Esophagus muscularis mucosa (tissue), 4 donors: ENCODE measurements at regions not wholly inside any gene's neighbourhood (a gene's known extent, or its start where the extent isn't known, plus 50 kb on each side); places are given as distances from the start of the nearest gene placed in this dataset.
"Not testable (repeated sequence)": the region's sequence is repeated elsewhere in the genome, so short reads cannot be mapped to it uniquely, and the experiment has no call there.

ENCODE experiments used
- CTCF ChIP-seq, 3 experiments: fragments of 200-600 bp in 2 of 3; fragments of 450-650 bp in 1 of 3; sonication (generic) in 2 of 3; IDR thresholded peaks; one replicate each; pipeline ENCODE4 v1.5.1; 2017 to 2019; ENCODE audit warnings: antibody characterized with exemption in 3 of 3, mild to moderate bottlenecking in 2 of 3, moderate library complexity in 1 of 3
- EP300 ChIP-seq: sonication (generic); formaldehyde crosslinking; IDR thresholded peaks from one replicate; pipeline ENCODE4 v1.6.1; 2017; ENCODE audit warnings: antibody characterized with exemption
- POLR2A ChIP-seq: fragments of 450-650 bp; IDR thresholded peaks from one replicate; pipeline ENCODE4 v1.6.1; 2017; ENCODE audit warnings: antibody characterized with exemption, moderate library complexity, mild to moderate bottlenecking, low read depth
- POLR2AphosphoS5 ChIP-seq, 2 donors: sonication (generic); formaldehyde crosslinking; IDR thresholded peaks; one replicate each; pipeline ENCODE4 v1.6.1; 2017; ENCODE audit warnings: antibody characterized with exemption in 2 of 2

- not testable (repeated sequence) for TF ChIP-seq CTCF (IDR thresholded peaks at IDR 0.05); POLR2A; EP300; POLR2AphosphoS5 (IDR thresholded peaks at IDR 0.05)
These were observed 185.9 kb upstream of the ZNF644 start for GRCh38 chr1:91207691-91208090.
